GM19463 (cell line): ENCODE measurements at regions not wholly inside any gene's neighbourhood (a gene's known extent, or its start where the extent isn't known, plus 50 kb on each side); places are given as distances from the start of the nearest gene placed in this dataset.
A peak's percentile ranks its signal among the peaks of the same experiment; 100 is the strongest.
"Not testable (repeated sequence)": the region's sequence is repeated elsewhere in the genome, so short reads cannot be mapped to it uniquely, and the experiment has no call there.

Experiments
- ATAC-seq: cut with Tn5 transposase; IDR thresholded peaks from one replicate; pipeline ENCODE4 v1.9.1; 2021; ENCODE audit warnings: mild to moderate bottlenecking, moderate library complexity; ENCODE audit not compliant: unreplicated experiment

DNA sequence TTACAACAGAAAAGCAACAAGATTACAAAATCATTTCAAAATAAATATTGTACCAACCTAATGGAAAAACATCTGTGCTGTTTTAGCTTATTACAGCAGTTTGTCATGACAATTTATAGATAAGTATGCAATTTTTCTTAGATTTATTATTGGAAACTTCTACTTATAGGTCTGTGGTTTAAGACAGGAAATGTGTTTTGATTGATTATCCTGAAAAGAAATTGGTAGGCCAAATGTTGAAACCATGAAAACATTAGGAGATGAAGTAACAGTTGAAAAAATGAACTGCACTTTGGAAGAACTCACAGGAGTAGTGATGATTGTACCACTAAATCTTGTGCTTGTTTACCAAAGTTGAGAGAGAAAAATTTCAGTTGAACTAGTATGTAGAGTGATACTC is 162.2 kb upstream of the GIMD1 start:
- no peak for ATAC-seq

GRCh38 chr4:106530024-106530361 is 161.4 kb upstream of the GIMD1 start:
- no peak for ATAC-seq

DNA sequence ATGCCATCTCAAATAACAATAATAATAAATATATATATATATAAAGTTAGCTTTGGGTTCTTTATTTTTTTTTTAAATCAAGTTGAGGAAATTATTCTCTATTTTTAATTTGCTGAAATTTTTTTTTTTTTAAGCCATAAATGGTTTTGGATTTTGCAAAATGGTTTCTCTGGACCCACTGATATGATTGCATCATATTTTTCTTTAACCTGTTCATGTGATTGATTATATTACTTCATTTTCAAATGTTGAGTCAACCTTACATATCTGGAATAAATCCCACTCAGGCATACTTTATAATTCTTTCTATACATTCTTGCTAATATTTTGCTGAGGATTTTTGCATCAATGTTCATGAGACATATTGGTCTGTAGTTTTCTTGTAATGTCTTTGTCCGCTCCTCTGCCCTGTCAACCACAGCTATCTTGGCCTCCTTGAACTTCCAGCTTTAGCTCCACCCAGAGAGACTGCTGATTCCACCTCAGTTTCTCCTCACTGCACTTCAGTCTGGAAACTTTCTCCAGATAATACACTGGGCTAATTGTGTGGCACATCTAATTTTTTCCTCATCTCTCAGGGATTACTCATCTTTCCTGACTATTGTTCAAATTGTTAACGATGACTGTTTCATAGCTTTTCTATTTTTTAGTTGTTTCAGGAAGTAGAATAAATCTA is 160.9 kb upstream of the GIMD1 start:
- no peak for ATAC-seq

- ATAC-seq: no peak
Observed at GRCh38 chr4:106527316-106527715, 158.7 kb upstream of the GIMD1 start.

DNA sequence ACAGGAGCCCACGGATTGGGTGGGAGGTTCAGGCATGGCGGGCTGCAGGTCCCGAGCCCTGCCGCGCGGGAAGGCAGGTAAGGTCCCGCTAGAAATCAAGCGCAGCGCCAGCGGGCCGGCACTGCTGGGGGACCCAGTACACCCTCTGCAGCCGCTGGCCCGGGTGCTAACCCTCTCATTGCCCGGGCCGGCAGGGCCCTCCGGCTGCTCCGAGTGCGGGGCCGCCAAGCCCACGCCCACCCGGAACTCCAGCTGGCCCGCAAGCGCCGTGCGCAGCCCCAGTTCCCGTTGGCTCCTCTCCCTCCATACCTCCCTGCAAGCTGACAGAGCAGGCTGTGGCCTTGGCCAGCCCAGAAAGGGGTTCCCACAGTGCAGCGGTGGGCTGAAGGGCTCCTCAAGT is 156.8 kb upstream of the GIMD1 start:
- not testable (repeated sequence) for ATAC-seq

GRCh38 chr4:106524772-106525171 is 156.2 kb upstream of the GIMD1 start:
- not testable (repeated sequence) for ATAC-seq

DNA sequence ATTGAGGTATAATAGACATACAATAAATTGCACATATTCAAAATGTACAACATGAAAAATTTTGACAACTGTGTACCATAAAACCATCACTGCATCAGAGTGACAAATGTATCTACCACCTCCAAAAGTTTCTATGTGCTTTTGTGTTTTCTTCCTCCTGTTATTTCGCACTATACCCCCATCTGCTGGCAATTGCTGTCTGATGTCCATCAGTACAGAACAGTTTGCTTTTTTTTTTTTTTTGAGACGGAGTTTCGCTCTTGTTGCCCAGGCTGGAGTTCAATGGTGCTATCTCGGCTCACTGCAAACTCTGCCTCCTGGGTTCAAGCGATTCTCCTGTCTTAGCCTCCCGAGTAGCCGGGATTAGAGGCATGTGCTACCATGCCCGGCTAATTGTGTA is 154.3 kb upstream of the GIMD1 start:
- no peak for ATAC-seq

- ATAC-seq: no peak
Observed at GRCh38 chr4:106512706-106513105, 144.1 kb upstream of the GIMD1 start.

DNA sequence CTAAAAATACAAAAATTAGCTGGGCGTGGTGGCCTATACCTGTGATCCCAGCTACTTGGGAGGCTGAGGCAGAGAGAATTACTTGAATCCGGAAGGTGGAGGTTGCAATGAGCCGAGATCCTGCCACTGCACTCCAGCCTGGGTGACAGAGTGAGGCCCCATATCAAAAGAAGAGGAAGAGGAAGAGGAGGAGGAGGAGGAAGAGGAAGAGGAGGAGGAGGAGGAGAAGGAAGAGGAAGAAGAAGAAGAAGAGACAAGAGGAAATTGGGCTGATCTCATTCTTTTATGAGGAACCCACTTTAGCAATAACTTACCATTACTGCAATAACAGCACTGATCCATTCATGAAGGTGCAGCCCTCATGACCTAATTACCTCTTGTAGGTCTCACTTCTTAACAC is 138.9 kb upstream of the GIMD1 start:
- ATAC-seq: no peak

GRCh38 chr4:106503116-106504050 is 134.8 kb upstream of the GIMD1 start:
- no peak for ATAC-seq

DNA sequence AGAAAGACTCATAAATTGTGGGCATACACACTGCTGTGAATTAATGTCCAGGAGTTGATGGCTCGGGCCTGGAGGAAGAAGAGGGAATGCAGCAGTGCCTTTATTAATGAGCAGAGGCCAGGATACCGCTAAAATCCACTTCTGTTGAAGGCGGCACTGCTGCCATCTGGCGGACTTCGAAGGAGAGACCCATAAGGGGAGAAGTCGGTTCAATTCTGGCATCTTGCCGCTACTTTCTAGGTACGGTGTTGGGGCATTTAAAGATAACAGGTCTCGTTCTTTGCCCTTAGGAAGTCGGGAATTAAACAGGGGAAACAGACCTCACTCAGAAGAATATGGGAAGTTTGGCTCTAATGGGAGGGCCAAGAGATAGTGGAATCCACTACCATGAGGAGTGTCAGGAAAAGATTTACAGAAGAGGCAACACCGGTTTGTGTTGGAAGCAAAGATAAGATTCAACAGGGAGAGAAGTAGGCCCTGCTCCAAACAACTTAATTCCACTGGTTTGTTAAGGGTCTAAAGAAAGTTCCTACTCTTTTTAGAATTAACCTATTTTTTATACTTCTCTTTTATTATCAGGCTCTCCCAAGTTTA is 133.6 kb upstream of the GIMD1 start:
- ATAC-seq: peak; percentile 83

GRCh38 chr4:106497271-106497670 is 128.7 kb upstream of the GIMD1 start:
- no peak for ATAC-seq

GRCh38 chr4:106496061-106496460 is 127.5 kb upstream of the GIMD1 start:
- no peak for ATAC-seq

GRCh38 chr4:106495476-106495875 is 126.9 kb upstream of the GIMD1 start:
- ATAC-seq: no peak

- no peak for ATAC-seq
Observed at GRCh38 chr4:106494066-106494465, 125.5 kb upstream of the GIMD1 start.

DNA sequence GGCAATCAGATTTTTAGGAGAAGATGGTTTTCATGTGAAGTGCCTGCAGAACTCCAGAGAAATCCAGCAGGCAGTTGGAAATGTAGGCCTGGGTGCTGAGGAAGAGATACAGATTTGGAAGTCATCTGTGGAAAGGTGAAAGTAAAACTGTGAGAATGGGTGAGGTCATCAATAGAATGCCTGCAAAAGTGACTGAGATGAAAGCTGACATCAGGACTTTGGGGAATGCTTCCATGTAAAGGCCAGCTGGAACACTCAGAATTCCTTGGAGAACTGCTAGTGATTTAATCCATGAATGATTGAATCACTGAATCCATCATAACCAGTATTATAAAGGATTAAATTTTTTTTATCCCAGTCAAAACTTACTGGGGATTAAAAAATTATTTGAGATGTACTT is 124.5 kb upstream of the GIMD1 start:
- ATAC-seq: no peak

DNA sequence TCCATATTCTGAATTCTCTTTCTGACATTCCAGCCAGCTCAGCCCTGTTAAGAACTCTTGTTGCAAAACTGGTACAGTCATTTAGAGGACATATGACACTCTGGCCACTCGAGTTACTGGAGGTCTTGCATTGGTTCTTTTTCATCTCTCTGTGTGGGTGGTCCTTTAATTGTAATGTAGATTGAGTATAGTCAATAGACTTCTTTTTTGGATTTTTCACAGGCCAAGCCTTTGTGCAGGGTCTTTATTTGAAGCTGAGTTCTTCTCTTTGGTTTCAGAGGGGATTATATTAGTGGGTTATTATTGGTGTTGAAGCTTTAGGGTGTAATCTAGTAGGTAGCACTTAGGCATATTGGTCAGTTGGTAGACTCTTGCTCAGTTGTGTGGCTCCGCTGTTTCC is 118.0 kb upstream of the GIMD1 start:
- ATAC-seq: no peak

GRCh38 chr4:106481801-106482200 is 113.2 kb upstream of the GIMD1 start:
- no peak for ATAC-seq

- ATAC-seq: no peak
Observed at GRCh38 chr4:106478152-106478551, 109.6 kb upstream of the GIMD1 start.

DNA sequence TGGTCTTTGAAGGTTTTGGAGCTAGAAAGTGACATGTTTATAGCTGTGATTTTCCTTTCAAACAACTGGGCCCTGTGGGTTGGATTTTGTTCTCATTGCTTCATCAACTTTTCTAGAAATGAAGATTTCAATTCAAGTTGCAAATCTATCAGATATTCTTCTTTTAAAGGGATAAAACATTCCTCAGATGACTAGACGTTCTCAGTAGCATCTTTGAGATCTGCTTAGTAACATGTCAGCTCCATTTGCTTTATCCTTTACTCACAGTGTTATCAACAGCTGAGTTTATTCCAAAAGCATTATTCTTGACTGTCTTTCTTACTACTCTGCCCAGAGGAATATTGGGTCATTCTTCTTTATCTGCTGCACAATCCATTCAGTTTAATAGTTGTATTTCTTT is 108.2 kb upstream of the GIMD1 start:
- no peak for ATAC-seq

GRCh38 chr4:106473515-106473914 is 104.9 kb upstream of the GIMD1 start:
- no peak for ATAC-seq

DNA sequence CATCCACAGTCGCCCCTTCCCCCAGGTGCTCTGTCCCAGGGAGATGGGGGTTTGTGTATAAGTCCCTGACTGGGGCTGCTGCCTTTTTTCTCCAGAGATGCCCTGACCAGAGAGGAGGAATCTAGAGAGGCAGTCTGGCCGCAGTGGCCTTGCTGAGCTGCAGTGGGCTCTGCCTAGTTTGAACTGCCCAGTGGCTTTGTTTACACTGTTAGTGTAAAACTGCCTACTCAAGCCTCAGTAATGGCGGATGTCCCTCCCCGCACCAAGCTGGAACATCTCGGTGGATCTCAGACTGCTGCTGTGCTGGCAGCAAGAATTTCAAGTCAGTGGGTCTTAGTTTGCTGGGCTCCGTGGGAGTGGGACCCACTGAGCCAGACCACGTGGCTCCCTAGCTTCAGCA is 102.6 kb upstream of the GIMD1 start:
- ATAC-seq: no peak
